ENCODE measurements at regions not wholly inside any gene's neighbourhood (a gene's known extent, or its start where the extent isn't known, plus 50 kb on each side); places are given as distances from the start of the nearest gene placed in this dataset.

- no peak for TF ChIP-seq NFYA (IDR thresholded peaks at IDR 0.05; ENCODE audit: borderline replicate concordance, low read depth, low read length)
- no peak for TF ChIP-seq CTCF (IDR thresholded peaks at IDR 0.05 in 2 of 3, conservative IDR thresholded peaks at IDR 0.05 in 1 of 3; ENCODE audit: control insufficient read depth in 2 of 3, extremely low read depth in 1 of 3, insufficient read depth in 1 of 3, low read depth in 3 of 3, low read length in 3 of 3)
- no peak for TF ChIP-seq CHD1 (IDR thresholded peaks at IDR 0.05; ENCODE audit: low read depth, low read length)
- no peak for TF ChIP-seq POLR2A (IDR thresholded peaks at IDR 0.05; ENCODE audit: low read depth, low read length)
Observed at GRCh38 chr12:79527473-79527872, 163.3 kb downstream of the PAWR start.
